Mesenchymal stem cell (in vitro differentiated cells and primary cell): ENCODE measurements at regions not wholly inside any gene's neighbourhood (a gene's known extent, or its start where the extent isn't known, plus 50 kb on each side); places are given as distances from the start of the nearest gene placed in this dataset.

Experiments used
- DNase-seq: peaks from one replicate; pipeline ENCODE4 v3.0.0-alpha.2; 2013
- H2AFZ ChIP-seq: one replicate; pipeline ENCODE4 v1.6.1; 2013; ENCODE audit warnings: low read depth, mild to moderate bottlenecking, control low read depth, inconsistent platforms, low read length, moderate library complexity
- H2AK5ac ChIP-seq: 2 replicates; pipeline ENCODE4 v1.6.1; 2013; ENCODE audit warnings: low read length, moderate library complexity, mild to moderate bottlenecking, inconsistent platforms; ENCODE audit not compliant: severe bottlenecking
- H2BK120ac ChIP-seq: one replicate; pipeline ENCODE4 v1.6.1; 2013; ENCODE audit warnings: low read depth, mild to moderate bottlenecking, inconsistent platforms, low read length, moderate library complexity
- H2BK12ac ChIP-seq, 2 experiments: one replicate each; pipeline ENCODE4 v1.6.1; 2013; ENCODE audit warnings: inconsistent platforms in 2 of 2, low read length in 2 of 2, mild to moderate bottlenecking in 2 of 2, moderate library complexity in 2 of 2, control low read depth in 1 of 2
- H2BK15ac ChIP-seq: one replicate; pipeline ENCODE4 v1.6.1; 2013; ENCODE audit warnings: mild to moderate bottlenecking, low read depth, inconsistent platforms; ENCODE audit not compliant: poor library complexity, severe bottlenecking
- H2BK5ac ChIP-seq: 2 replicates; pipeline ENCODE4 v1.6.1; 2013; ENCODE audit warnings: low read depth, mild to moderate bottlenecking, low read length, control low read depth, inconsistent platforms; ENCODE audit not compliant: poor library complexity, severe bottlenecking
- H3K14ac ChIP-seq, 2 experiments: one replicate each; pipeline ENCODE4 v1.6.1; 2013; ENCODE audit warnings: inconsistent platforms in 2 of 2, low read length in 2 of 2, control low read depth in 1 of 2, mild to moderate bottlenecking in 1 of 2, moderate library complexity in 1 of 2
- H3K18ac ChIP-seq, 2 experiments: one replicate each; pipeline ENCODE4 v1.6.1; 2013; ENCODE audit warnings: inconsistent platforms in 2 of 2, low read length in 2 of 2, control low read depth in 1 of 2, low read depth in 1 of 2, mild to moderate bottlenecking in 1 of 2
- H3K23ac ChIP-seq, 2 experiments: one replicate each; pipeline ENCODE4 v1.6.1; 2013; ENCODE audit warnings: inconsistent platforms in 2 of 2, low read length in 2 of 2, mild to moderate bottlenecking in 2 of 2, moderate library complexity in 2 of 2, control low read depth in 1 of 2
- H3K27ac ChIP-seq: 2 replicates; pipeline ENCODE4 v1.5.1; 2013; ENCODE audit warnings: mild to moderate bottlenecking, moderate library complexity, low read length, control low read depth, inconsistent platforms; ENCODE audit not compliant: poor library complexity, severe bottlenecking
- H3K27me3 ChIP-seq, 2 experiments: 2 replicates each; pipeline versions ENCODE4 v1.6.1 to v1.7.0; 2013; ENCODE audit warnings: low read length in 2 of 2, mild to moderate bottlenecking in 2 of 2, moderate library complexity in 2 of 2, control low read depth in 1 of 2, inconsistent platforms in 1 of 2; ENCODE audit not compliant: control insufficient read depth in 1 of 2, insufficient read depth in 1 of 2
- H3K36me3 ChIP-seq, 2 experiments: 2 replicates each; pipeline versions ENCODE4 v1.6.1 to v1.7.0; 2013; ENCODE audit warnings: low read length in 2 of 2, control low read depth in 1 of 2, inconsistent platforms in 1 of 2, low read depth in 1 of 2, mild to moderate bottlenecking in 1 of 2; ENCODE audit not compliant: insufficient read depth in 2 of 2, control insufficient read depth in 1 of 2
- H3K4ac ChIP-seq, 2 experiments: one replicate each; pipeline ENCODE4 v1.6.1; 2013; ENCODE audit warnings: inconsistent platforms in 2 of 2, low read length in 2 of 2, mild to moderate bottlenecking in 2 of 2, moderate library complexity in 2 of 2, control low read depth in 1 of 2, low read depth in 1 of 2
- H3K4me1 ChIP-seq: 2 replicates; pipeline ENCODE4 v1.6.1; 2013; ENCODE audit warnings: low read depth, low read length, control low read depth; ENCODE audit not compliant: control insufficient read depth, insufficient read depth
- H3K4me2 ChIP-seq: 2 replicates; pipeline ENCODE4 v1.6.1; 2013; ENCODE audit warnings: low read length, mild to moderate bottlenecking, inconsistent platforms; ENCODE audit not compliant: poor library complexity, severe bottlenecking
- H3K4me3 ChIP-seq, 2 experiments: 2 replicates each; pipeline versions ENCODE4 v1.5.1 to v1.7.0; 2013; ENCODE audit warnings: low read length in 2 of 2, mild to moderate bottlenecking in 2 of 2, control low read depth in 1 of 2, low read depth in 1 of 2; ENCODE audit not compliant: insufficient read depth in 1 of 2
- H3K79me1 ChIP-seq: replicated peaks from 2 replicates; pipeline ENCODE4 v1.6.1; 2013; ENCODE audit warnings: mild to moderate bottlenecking, control low read depth, low read length, inconsistent platforms; ENCODE audit not compliant: poor library complexity, severe bottlenecking
- H3K9ac ChIP-seq: 2 replicates; pipeline ENCODE4 v1.7.0; 2013; ENCODE audit warnings: mild to moderate bottlenecking, low read length, moderate library complexity
- H3K9me3 ChIP-seq: 2 replicates; pipeline ENCODE4 v1.7.0; 2013; ENCODE audit warnings: mild to moderate bottlenecking, low read length; ENCODE audit not compliant: control insufficient read depth
- H4K8ac ChIP-seq: one replicate; pipeline ENCODE4 v1.6.1; 2013; ENCODE audit warnings: inconsistent platforms, mild to moderate bottlenecking, low read length, moderate library complexity
- H4K91ac ChIP-seq: one replicate; pipeline ENCODE4 v1.6.1; 2013; ENCODE audit warnings: mild to moderate bottlenecking, low read length, inconsistent platforms
- WGBS: methylation state at CpG from one replicate; pipeline ENCODE4 v1.1.7; 2013; ENCODE audit warnings: mixed read lengths; 5-methylcytosine and 5-hydroxymethylcytosine counted together

DNA sequence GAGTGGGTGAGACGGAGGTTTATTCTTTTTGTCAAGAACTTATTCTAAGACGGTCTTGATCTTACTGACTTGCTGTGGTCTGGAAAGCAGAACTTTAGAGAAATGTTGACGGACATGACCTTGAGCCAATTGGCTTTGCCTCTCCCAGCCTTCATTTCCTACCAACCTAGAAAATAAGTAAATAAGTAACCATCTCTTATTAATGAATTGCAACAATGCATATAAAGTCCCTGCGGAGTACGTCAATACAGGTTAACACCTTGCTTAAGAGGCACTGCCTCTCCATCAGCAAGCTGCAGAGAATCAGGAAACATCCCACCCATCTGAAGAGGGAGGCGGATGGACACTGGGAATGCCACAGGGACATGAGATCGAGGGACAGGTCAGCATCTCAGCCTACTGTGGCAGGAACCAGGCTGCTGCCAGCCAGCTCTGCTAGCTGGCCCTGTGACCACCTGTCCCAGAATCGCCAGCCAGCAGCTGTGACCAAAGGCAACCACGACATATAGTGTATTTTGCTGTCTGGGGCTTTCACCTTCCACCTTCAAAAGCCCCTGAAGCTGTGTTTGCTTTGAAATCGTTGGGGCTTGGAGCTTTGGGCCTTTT lies 208.3 kb downstream of the BCL11B start:
- no peak overlapping the region for H2BK15ac ChIP-seq
- H4K8ac ChIP-seq: no peak overlapping the region
- H4K91ac ChIP-seq: no peak overlapping the region
- H3K9me3 ChIP-seq: peaks cover 3% of the 10 kb centered on the region
- peaks cover 0 to 3% of the 10 kb centered on the region in 2 experiments for H3K27me3 ChIP-seq
- H2AFZ ChIP-seq: no peak overlapping the region
- H3K23ac ChIP-seq: no peak overlapping the region
- H3K18ac ChIP-seq: no peak overlapping the region
- WGBS: 79% methylated on average over 10 of the region's 10 CpGs
- H3K14ac ChIP-seq: no peak overlapping the region
- no peak overlapping the region for H2AK5ac ChIP-seq
- H3K79me1 ChIP-seq: no peaks in the 10 kb centered on the region
- no peaks in the 10 kb centered on the region for H3K36me3 ChIP-seq
- H3K4me2 ChIP-seq: no peak overlapping the region
- no peak for DNase-seq
- H3K4me1 ChIP-seq: no peaks in the 10 kb centered on the region
- H3K27ac ChIP-seq: no peak overlapping the region
- H3K9ac ChIP-seq: no peak overlapping the region
- no peak overlapping the region for H3K4me3 ChIP-seq
- no peak overlapping the region for H2BK5ac ChIP-seq
- no peak overlapping the region for H3K4ac ChIP-seq
- no peak overlapping the region for H2BK12ac ChIP-seq
- no peak overlapping the region for H2BK120ac ChIP-seq

- no peaks in the 10 kb centered on the region for H3K79me1 ChIP-seq
- H2BK12ac ChIP-seq: no peak overlapping the region
- peaks cover 0 to 3% of the 10 kb centered on the region in 2 experiments for H3K27me3 ChIP-seq
- no peak overlapping the region for H3K4ac ChIP-seq
- H3K14ac ChIP-seq: no peak overlapping the region
- no peak overlapping the region for H2BK15ac ChIP-seq
- peaks cover 3% of the 10 kb centered on the region for H3K9me3 ChIP-seq
- H4K91ac ChIP-seq: no peak overlapping the region
- no peak overlapping the region for H3K4me2 ChIP-seq
- H3K27ac ChIP-seq: no peak overlapping the region
- no peak for DNase-seq
- H2BK5ac ChIP-seq: no peak overlapping the region
- H3K23ac ChIP-seq: no peak overlapping the region
- no peaks in the 10 kb centered on the region for H3K4me1 ChIP-seq
- no peak overlapping the region for H2BK120ac ChIP-seq
- WGBS: 78% methylated on average over 7 of the region's 9 CpGs
- H3K4me3 ChIP-seq: no peak overlapping the region
- H3K18ac ChIP-seq: no peak overlapping the region
- H2AK5ac ChIP-seq: no peak overlapping the region
- H3K9ac ChIP-seq: no peak overlapping the region
- no peak overlapping the region for H2AFZ ChIP-seq
- no peaks in the 10 kb centered on the region for H3K36me3 ChIP-seq
- no peak overlapping the region for H4K8ac ChIP-seq
Observed at GRCh38 chr14:99064262-99064954, 207.6 kb downstream of the BCL11B start.

DNA sequence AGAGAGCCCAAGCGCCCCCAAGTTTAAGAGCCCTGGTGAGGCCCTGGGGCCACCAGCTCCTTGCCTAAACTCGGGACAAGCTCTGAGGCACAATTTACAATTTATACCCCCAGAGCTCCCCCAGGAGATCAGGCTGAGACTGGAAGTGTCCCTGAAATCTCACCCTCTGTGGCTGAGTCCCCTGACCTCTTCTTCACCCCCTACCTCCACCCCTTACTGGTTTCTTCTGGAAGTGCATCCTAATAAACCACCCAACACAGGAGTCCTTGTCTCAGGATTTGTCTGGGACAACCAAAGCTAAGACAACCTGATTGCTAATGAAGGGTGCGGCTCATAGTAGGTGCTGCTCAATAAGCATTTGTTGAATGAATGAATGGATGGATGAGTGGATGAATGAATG lies 206.4 kb downstream of the BCL11B start:
- Histone ChIP-seq H2BK120ac (no peak overlapping the region), H4K8ac (no peak overlapping the region), H3K4me1 (no peaks in the 10 kb centered on the region), H3K9ac (no peak overlapping the region), H3K27me3 (peaks cover 0 to 3% of the 10 kb centered on the region in 2 experiments), H4K91ac (no peak overlapping the region), H2BK12ac (no peak overlapping the region), H3K23ac (no peak overlapping the region), H2AFZ (no peak overlapping the region), H3K36me3 (no peaks in the 10 kb centered on the region), H3K79me1 (no peaks in the 10 kb centered on the region), H3K27ac (no peak overlapping the region), H2BK15ac (no peak overlapping the region), H2BK5ac (no peak overlapping the region), H3K14ac (no peak overlapping the region), H3K4me2 (no peak overlapping the region), H3K9me3 (peaks cover 3% of the 10 kb centered on the region), H3K4ac (no peak overlapping the region), H2AK5ac (no peak overlapping the region), H3K4me3 (no peak overlapping the region), H3K18ac (no peak overlapping the region)
- no peak for DNase-seq
- 96% methylated on average over 3 of the region's 3 CpGs for WGBS

DNA sequence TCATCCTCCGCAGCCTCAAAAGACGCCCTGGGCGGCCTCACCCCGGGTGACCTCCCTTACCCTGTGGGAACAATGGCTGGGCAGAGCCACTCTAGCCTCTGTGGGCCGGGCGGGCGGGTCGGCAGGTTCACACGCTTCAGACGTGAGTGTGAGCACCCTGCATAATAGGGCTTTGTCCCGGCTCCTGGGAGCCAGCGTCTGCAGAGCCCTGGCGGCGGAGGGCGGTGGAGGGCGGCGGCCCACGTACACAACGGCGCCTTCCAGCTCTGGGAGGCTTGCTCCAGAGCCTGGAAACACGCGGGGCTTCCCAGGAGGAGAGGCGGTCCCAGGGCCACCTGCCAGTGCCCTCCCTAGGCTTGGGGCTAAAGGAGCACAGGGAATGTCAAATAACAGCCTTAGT lies 205.6 kb downstream of the BCL11B start:
- Histone ChIP-seq H3K14ac (no peak overlapping the region), H2BK15ac (no peak overlapping the region), H3K9ac (no peak overlapping the region), H3K4me1 (no peaks in the 10 kb centered on the region), H3K4me3 (no peak overlapping the region), H3K18ac (no peak overlapping the region), H2BK5ac (no peak overlapping the region), H3K4ac (no peak overlapping the region), H4K8ac (no peak overlapping the region), H3K4me2 (no peak overlapping the region), H3K27ac (no peak overlapping the region), H2BK120ac (no peak overlapping the region), H3K79me1 (no peaks in the 10 kb centered on the region), H4K91ac (no peak overlapping the region), H3K23ac (no peak overlapping the region), H3K9me3 (peaks cover 10% of the 10 kb centered on the region), H2BK12ac (no peak overlapping the region), H3K36me3 (no peaks in the 10 kb centered on the region), H2AFZ (no peak overlapping the region), H3K27me3 (peaks cover 0 to 3% of the 10 kb centered on the region in 2 experiments), H2AK5ac (no peak overlapping the region)
- WGBS: 89% methylated on average over 23 of the region's 23 CpGs
- no peak for DNase-seq
